ENCODE measurements at regions not wholly inside any gene's neighbourhood (a gene's known extent, or its start where the extent isn't known, plus 50 kb on each side); places are given as distances from the start of the nearest gene placed in this dataset.

DNA sequence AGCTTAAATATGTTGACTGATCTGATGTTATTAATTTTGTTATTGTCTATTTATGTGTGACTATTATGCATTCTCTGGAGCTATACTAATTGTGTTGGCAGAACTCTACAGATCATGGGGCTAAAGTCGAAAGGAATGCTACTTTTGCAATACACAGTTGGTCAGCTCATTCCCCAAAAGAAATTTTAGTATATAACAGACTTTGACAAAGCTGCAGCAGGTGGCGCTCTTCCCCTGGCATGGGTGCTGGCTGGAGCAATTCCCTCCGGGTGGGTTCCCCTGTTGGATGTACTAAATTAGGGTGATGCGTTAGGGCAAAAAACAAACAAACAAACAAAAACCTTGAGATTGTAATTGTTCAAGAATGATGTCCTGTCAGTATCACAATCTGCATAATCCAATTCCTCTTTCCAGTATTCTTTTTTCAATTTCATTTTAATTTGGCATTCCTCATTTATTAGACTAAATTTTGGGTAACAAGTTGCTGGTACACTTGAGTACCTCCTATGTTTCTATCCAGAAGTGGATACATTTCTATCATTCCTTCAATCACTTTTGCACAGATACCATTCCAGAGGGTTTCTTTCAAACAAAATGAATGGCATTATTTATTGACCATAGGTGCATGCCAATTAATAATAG, 322.8 kb upstream of the EDNRB start:
- intact Hi-C loops (cut with DNase I; ENCODE audit: low total_unique reads) (no loop called here), in situ Hi-C loops (cut with MboI; ENCODE audit: low sequenced_read_pairs in 4 of 4) (no loop called here)
- Histone ChIP-seq H3K36me3 (no peaks in the 10 kb centered on the region), H3K27me3 (no peaks in the 10 kb centered on the region), H3K27ac (no peak overlapping the region), H3K9me3 (no peaks in the 10 kb centered on the region), H3K4me3 (no peak overlapping the region), H3K4me1 (no peaks in the 10 kb centered on the region)
- no peak for TF ChIP-seq CTCF (IDR thresholded peaks at IDR 0.05 in 4 of 5, conservative IDR thresholded peaks at IDR 0.05 in 1 of 5)
- DNase-seq (no peak), ATAC-seq (no peak)

DNA sequence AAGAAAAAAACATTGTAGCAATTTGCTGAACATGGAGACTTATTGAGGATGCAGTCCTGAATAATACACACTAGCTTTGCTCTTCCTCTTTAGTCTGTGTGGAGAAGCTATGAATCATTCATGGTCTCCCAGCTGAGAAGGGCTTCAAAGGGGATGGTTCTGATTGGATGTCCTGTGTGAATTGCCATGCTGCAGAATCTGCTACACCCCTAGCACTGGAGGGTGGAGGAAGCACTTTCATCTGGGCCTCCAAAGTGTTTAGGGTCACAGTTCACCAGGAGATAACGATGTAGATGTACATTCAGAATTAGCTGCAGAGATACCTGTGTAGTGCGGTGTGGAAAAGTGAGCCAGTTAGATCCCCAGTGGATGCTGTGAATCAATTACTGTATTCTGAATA, 321.1 kb upstream of the EDNRB start:
- intact Hi-C loops (cut with DNase I; ENCODE audit: low total_unique reads) (no loop called here), in situ Hi-C loops (cut with MboI; ENCODE audit: low sequenced_read_pairs in 4 of 4) (no loop called here)
- TF ChIP-seq POLR2A (IDR thresholded peaks at IDR 0.05) (no peak), CTCF (IDR thresholded peaks at IDR 0.05 in 4 of 5, conservative IDR thresholded peaks at IDR 0.05 in 1 of 5) (no peak)
- H3K36me3 ChIP-seq: no peaks in the 10 kb centered on the region
- DNase-seq: no peak
- no peak for ATAC-seq
- no peak overlapping the region for H3K4me3 ChIP-seq
- H3K4me1 ChIP-seq: no peaks in the 10 kb centered on the region
- H3K27me3 ChIP-seq: no peaks in the 10 kb centered on the region
- H3K9me3 ChIP-seq: no peaks in the 10 kb centered on the region
- H3K27ac ChIP-seq: no peak overlapping the region

GRCh38 chr13:78238911-78239310, 320.3 kb upstream of the EDNRB start:
- ATAC-seq: no peak
- Histone ChIP-seq H3K36me3 (no peaks in the 10 kb centered on the region), H3K27ac (no peak overlapping the region), H3K4me3 (no peak overlapping the region), H3K27me3 (no peaks in the 10 kb centered on the region), H3K9me3 (no peaks in the 10 kb centered on the region), H3K4me1 (no peaks in the 10 kb centered on the region)
- TF ChIP-seq POLR2A (IDR thresholded peaks at IDR 0.05) (no peak), CTCF (IDR thresholded peaks at IDR 0.05 in 4 of 5, conservative IDR thresholded peaks at IDR 0.05 in 1 of 5) (no peak)
- intact Hi-C loops (cut with DNase I; ENCODE audit: low total_unique reads): no loop called here
- DNase-seq: no peak
- in situ Hi-C loops (cut with MboI; ENCODE audit: low sequenced_read_pairs in 4 of 4): no loop called here

- no peaks in the 10 kb centered on the region for H3K9me3 ChIP-seq
- no peak for TF ChIP-seq POLR2A (IDR thresholded peaks at IDR 0.05)
- TF ChIP-seq CTCF (IDR thresholded peaks at IDR 0.05 in 4 of 5, conservative IDR thresholded peaks at IDR 0.05 in 1 of 5): no peak
These were observed 310.3 kb upstream of the EDNRB start for GRCh38 chr13:78228940-78229339.

DNA sequence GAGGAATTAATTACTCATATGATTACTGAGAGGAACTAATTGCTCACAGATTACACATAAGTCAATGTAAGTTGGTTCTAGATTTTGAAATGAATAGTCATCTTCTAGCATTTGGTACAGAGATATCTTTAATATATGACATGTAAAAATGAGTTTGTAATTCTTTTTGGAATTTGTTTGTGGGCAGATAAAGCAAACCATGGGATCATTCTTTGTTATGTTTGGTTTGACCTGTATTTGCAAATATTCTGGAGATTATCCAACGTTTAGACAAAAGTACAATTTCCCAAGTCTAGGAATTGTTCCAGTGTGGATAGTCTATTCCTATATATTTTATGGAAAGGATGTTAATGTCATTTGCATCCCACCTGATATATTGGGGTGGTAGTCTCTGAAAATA, 309.6 kb upstream of the EDNRB start:
- Histone ChIP-seq H3K27ac (no peak overlapping the region), H3K9me3 (no peaks in the 10 kb centered on the region), H3K4me1 (no peaks in the 10 kb centered on the region), H3K36me3 (no peaks in the 10 kb centered on the region), H3K4me3 (no peak overlapping the region), H3K27me3 (no peaks in the 10 kb centered on the region)
- DNase-seq: no peak
- ATAC-seq: no peak
- in situ Hi-C loops (cut with MboI; ENCODE audit: low sequenced_read_pairs in 4 of 4) (no loop called here), intact Hi-C loops (cut with DNase I; ENCODE audit: low total_unique reads) (no loop called here)
- no peak for TF ChIP-seq CTCF (IDR thresholded peaks at IDR 0.05 in 4 of 5, conservative IDR thresholded peaks at IDR 0.05 in 1 of 5)
- TF ChIP-seq POLR2A (IDR thresholded peaks at IDR 0.05): no peak

More at GRCh38 chr13:78228940-78229339, 310.3 kb upstream of the EDNRB start:
- H3K4me1 ChIP-seq: no peaks in the 10 kb centered on the region
- in situ Hi-C loops (cut with MboI; ENCODE audit: low sequenced_read_pairs in 4 of 4) (no loop called here), intact Hi-C loops (cut with DNase I; ENCODE audit: low total_unique reads) (no loop called here)
- no peak for DNase-seq
- no peak overlapping the region for H3K27ac ChIP-seq
- no peak overlapping the region for H3K4me3 ChIP-seq
- no peak for ATAC-seq
- no peaks in the 10 kb centered on the region for H3K36me3 ChIP-seq
- no peaks in the 10 kb centered on the region for H3K27me3 ChIP-seq
